ENCODE measurements at regions not wholly inside any gene's neighbourhood (a gene's known extent, or its start where the extent isn't known, plus 50 kb on each side); places are given as distances from the start of the nearest gene placed in this dataset.

DNA sequence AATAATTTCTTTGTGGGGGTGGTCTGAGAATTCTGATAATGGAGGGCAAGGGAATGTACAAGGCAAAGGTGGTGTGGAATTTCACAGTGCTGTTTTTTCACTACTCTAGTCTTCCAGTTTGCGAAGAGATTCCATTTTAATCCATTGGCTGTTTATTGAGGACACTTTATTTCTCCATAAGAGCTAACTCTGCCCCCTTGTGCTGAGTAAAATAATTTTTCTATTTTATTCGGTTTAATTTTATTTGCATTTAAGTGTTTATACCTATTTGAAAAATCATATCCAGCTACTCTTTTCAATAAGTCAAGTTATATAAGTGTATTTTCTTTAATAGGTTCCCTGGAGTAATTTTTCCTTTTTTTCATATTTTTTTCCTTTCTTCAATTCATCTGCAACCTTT, 840.1 kb downstream of the TUSC7 start:
- H3K4me3 ChIP-seq, result no peak overlapping the region
- TF ChIP-seq, protein P1, sequence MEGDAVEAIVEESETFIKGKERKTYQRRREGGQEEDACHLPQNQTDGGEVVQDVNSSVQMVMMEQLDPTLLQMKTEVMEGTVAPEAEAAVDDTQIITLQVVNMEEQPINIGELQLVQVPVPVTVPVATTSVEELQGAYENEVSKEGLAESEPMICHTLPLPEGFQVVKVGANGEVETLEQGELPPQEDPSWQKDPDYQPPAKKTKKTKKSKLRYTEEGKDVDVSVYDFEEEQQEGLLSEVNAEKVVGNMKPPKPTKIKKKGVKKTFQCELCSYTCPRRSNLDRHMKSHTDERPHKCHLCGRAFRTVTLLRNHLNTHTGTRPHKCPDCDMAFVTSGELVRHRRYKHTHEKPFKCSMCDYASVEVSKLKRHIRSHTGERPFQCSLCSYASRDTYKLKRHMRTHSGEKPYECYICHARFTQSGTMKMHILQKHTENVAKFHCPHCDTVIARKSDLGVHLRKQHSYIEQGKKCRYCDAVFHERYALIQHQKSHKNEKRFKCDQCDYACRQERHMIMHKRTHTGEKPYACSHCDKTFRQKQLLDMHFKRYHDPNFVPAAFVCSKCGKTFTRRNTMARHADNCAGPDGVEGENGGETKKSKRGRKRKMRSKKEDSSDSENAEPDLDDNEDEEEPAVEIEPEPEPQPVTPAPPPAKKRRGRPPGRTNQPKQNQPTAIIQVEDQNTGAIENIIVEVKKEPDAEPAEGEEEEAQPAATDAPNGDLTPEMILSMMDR (IDR thresholded peaks at IDR 0.05; ENCODE audit: control extremely low read depth, extremely low read depth), result no peak
- H3K27ac ChIP-seq (ENCODE audit: low read depth in 1 of 2, low read length in 1 of 2), result no peak overlapping the region
- H3K9ac ChIP-seq (ENCODE audit: insufficient read depth in 1 of 2, low read length in 2 of 2), result no peak overlapping the region
- no peaks in the 10 kb centered on the region for H3K4me1 ChIP-seq (ENCODE audit: control insufficient read depth in 5 of 5, insufficient read depth in 5 of 5, low read length in 5 of 5)
- H3K27me3 ChIP-seq (ENCODE audit: control insufficient read depth in 3 of 3, insufficient read depth in 3 of 3, low read length in 2 of 3), result no peaks in the 10 kb centered on the region
- no peaks in the 10 kb centered on the region for H3K36me3 ChIP-seq (ENCODE audit: control insufficient read depth in 4 of 4, insufficient read depth in 4 of 4, low read length in 4 of 4)
- no peak for ATAC-seq (ENCODE audit: insufficient read depth, low FRiP score)
- H3K9me3 ChIP-seq (ENCODE audit: control insufficient read depth in 4 of 4, insufficient read depth in 3 of 4, low read length in 3 of 4), result no peaks in the 10 kb centered on the region
- WGBS, 2 donors, result 83 to 90% methylated on average over 2 of the region's 2 CpGs
- no peak for DNase-seq

- TF ChIP-seq, protein P1 (IDR thresholded peaks at IDR 0.05; ENCODE audit: control extremely low read depth, extremely low read depth), result no peak
- DNase-seq, result no peak
- H3K9me3 ChIP-seq (ENCODE audit: control insufficient read depth in 4 of 4, insufficient read depth in 3 of 4, low read length in 3 of 4), result no peaks in the 10 kb centered on the region
- H3K4me1 ChIP-seq (ENCODE audit: control insufficient read depth in 5 of 5, insufficient read depth in 5 of 5, low read length in 5 of 5), result no peaks in the 10 kb centered on the region
- WGBS, 2 donors, result 53 to 59% methylated on average over 2 of the region's 2 CpGs
- H3K4me3 ChIP-seq, result no peak overlapping the region
- ATAC-seq (ENCODE audit: insufficient read depth, low FRiP score), result no peak
- H3K27ac ChIP-seq (ENCODE audit: low read depth in 1 of 2, low read length in 1 of 2), result no peak overlapping the region
- no peaks in the 10 kb centered on the region for H3K27me3 ChIP-seq (ENCODE audit: control insufficient read depth in 3 of 3, insufficient read depth in 3 of 3, low read length in 2 of 3)
- no peaks in the 10 kb centered on the region for H3K36me3 ChIP-seq (ENCODE audit: control insufficient read depth in 4 of 4, insufficient read depth in 4 of 4, low read length in 4 of 4)
- H3K9ac ChIP-seq (ENCODE audit: insufficient read depth in 1 of 2, low read length in 2 of 2), result no peak overlapping the region
These were observed 841.2 kb downstream of the TUSC7 start for GRCh38 chr3:117550766-117551165.

GRCh38 chr3:117553461-117553860, 843.9 kb downstream of the TUSC7 start:
- H3K9me3 ChIP-seq (ENCODE audit: control insufficient read depth in 4 of 4, insufficient read depth in 3 of 4, low read length in 3 of 4), result no peaks in the 10 kb centered on the region
- H3K4me1 ChIP-seq (ENCODE audit: control insufficient read depth in 5 of 5, insufficient read depth in 5 of 5, low read length in 5 of 5), result no peaks in the 10 kb centered on the region
- H3K36me3 ChIP-seq (ENCODE audit: control insufficient read depth in 4 of 4, insufficient read depth in 4 of 4, low read length in 4 of 4), result no peaks in the 10 kb centered on the region
- H3K27ac ChIP-seq (ENCODE audit: low read depth in 1 of 2, low read length in 1 of 2), result no peak overlapping the region
- no peak overlapping the region for H3K4me3 ChIP-seq
- no peaks in the 10 kb centered on the region for H3K27me3 ChIP-seq (ENCODE audit: control insufficient read depth in 3 of 3, insufficient read depth in 3 of 3, low read length in 2 of 3)
- DNase-seq (no peak), ATAC-seq (ENCODE audit: insufficient read depth, low FRiP score) (peak; percentile 47)
- H3K9ac ChIP-seq (ENCODE audit: insufficient read depth in 1 of 2, low read length in 2 of 2), result no peak overlapping the region
- TF ChIP-seq, protein P1 (IDR thresholded peaks at IDR 0.05; ENCODE audit: control extremely low read depth, extremely low read depth), result no peak
- 52 to 74% methylated on average over 2 of the region's 2 CpGs for WGBS, 2 donors

- ATAC-seq (ENCODE audit: insufficient read depth, low FRiP score), result no peak
- Histone ChIP-seq H3K27ac (ENCODE audit: low read depth in 1 of 2, low read length in 1 of 2) (no peak overlapping the region), H3K27me3 (ENCODE audit: control insufficient read depth in 3 of 3, insufficient read depth in 3 of 3, low read length in 2 of 3) (no peaks in the 10 kb centered on the region), H3K4me3 (no peak overlapping the region), H3K9me3 (ENCODE audit: control insufficient read depth in 4 of 4, insufficient read depth in 3 of 4, low read length in 3 of 4) (no peaks in the 10 kb centered on the region), H3K4me1 (ENCODE audit: control insufficient read depth in 5 of 5, insufficient read depth in 5 of 5, low read length in 5 of 5) (no peaks in the 10 kb centered on the region), H3K9ac (ENCODE audit: insufficient read depth in 1 of 2, low read length in 2 of 2) (no peak overlapping the region), H3K36me3 (ENCODE audit: control insufficient read depth in 4 of 4, insufficient read depth in 4 of 4, low read length in 4 of 4) (no peaks in the 10 kb centered on the region)
- TF ChIP-seq, protein P1 (IDR thresholded peaks at IDR 0.05; ENCODE audit: control extremely low read depth, extremely low read depth), result no peak
- no peak for DNase-seq
- WGBS, 2 donors, result 56 to 64% methylated on average over 2 of the region's 2 CpGs
These were observed 847.2 kb downstream of the TUSC7 start for GRCh38 chr3:117556646-117557407.
